ENCODE measurements at regions not wholly inside any gene's neighbourhood (a gene's known extent, or its start where the extent isn't known, plus 50 kb on each side); places are given as distances from the start of the nearest gene placed in this dataset.

- DNase-seq (ENCODE audit: low read depth in 3 of 3, low spot score in 2 of 3) = no peak
Observed at GRCh38 chr2:16022548-16023240, 82.3 kb downstream of the MYCN start.

GRCh38 chr2:16021611-16022363, 81.4 kb downstream of the MYCN start:
- no peak for DNase-seq (ENCODE audit: low read depth in 3 of 3, low spot score in 2 of 3)

GRCh38 chr2:16020389-16021008, 80.1 kb downstream of the MYCN start:
- DNase-seq (ENCODE audit: low read depth in 3 of 3, low spot score in 2 of 3) = no peak

DNA sequence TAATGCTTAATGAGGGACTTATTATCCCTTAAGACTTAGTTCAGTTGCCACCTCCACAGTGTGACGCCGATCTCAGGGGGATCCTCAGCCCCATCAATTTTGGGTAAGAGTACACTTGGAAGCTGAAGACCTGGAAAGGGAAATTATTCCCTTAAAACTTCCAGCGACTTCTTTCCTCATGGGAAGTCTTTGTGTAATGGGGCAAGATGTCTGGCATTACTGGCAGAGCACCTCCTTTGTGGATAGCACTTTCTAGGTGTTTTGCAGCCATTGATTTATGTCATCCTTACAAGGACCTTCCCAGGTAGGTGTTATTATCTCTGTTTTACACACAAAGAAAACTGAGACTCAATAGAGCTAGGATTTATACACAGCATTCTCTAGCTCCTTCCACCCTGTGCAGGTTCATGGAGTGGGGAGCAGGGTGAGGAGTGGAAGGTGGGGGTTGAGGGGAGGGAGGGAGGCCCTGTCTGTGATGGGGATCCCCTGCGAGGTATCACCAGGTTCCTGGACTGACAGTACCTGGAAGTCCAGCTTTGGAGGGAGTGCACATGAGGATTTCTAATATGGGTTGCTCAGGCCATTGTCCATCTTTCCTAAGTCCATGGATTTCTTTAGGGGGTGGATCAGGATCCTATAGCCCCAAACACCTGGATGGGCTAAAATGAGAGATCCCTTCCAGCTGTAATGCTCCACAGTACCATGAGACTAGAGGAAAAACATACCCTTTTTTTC, 79.4 kb downstream of the MYCN start:
- DNase-seq (ENCODE audit: low read depth in 3 of 3, low spot score in 2 of 3) = no peak

DNA sequence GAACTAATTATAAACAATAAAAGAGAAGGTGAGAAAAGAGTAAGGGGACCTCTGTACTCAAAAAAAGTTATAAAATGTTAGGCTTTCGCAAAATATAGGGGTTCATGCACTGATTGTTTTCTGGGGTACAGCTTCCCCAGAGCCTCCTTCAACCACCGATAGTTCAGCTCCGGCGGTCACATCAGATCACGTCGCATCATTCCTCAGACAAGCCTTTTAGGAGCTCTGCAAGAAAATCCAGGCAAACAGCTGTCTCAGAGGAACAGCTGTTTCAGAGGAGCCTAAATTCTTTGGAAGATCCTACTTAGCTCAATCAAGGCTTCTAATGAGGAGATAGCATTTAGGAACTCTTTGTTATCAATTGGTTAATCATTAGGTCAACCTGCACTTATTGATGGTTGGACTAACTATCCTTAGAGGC, 78.7 kb downstream of the MYCN start:
- no peak for DNase-seq (ENCODE audit: low read depth in 3 of 3, low spot score in 2 of 3)

- DNase-seq (ENCODE audit: low read depth in 3 of 3, low spot score in 2 of 3) = no peak
Observed at GRCh38 chr2:16018277-16019059, 78.1 kb downstream of the MYCN start.

DNA sequence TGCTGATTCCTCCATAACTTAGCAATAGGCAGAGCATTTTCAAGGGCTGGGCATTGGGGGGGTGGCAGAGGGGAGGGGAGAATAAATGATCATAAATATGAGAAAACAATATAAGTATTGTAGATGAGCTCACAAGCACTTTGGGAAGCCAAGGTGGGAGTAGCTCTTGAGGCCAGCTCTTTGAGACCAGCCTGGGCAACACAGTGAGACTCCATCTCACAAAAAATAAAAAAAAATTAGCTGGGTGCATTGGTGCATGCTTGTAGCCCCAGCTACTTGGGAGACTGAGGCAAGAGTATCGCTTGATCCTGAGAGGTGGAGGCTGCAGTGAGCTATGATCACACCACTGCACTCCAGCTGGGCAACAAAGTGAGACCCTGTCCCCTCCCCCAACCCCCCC, 75.9 kb downstream of the MYCN start:
- DNase-seq (ENCODE audit: low read depth in 3 of 3, low spot score in 2 of 3) = no peak

GRCh38 chr2:16015903-16016265, 75.5 kb downstream of the MYCN start:
- no peak for DNase-seq (ENCODE audit: low read depth in 3 of 3, low spot score in 2 of 3)

DNA sequence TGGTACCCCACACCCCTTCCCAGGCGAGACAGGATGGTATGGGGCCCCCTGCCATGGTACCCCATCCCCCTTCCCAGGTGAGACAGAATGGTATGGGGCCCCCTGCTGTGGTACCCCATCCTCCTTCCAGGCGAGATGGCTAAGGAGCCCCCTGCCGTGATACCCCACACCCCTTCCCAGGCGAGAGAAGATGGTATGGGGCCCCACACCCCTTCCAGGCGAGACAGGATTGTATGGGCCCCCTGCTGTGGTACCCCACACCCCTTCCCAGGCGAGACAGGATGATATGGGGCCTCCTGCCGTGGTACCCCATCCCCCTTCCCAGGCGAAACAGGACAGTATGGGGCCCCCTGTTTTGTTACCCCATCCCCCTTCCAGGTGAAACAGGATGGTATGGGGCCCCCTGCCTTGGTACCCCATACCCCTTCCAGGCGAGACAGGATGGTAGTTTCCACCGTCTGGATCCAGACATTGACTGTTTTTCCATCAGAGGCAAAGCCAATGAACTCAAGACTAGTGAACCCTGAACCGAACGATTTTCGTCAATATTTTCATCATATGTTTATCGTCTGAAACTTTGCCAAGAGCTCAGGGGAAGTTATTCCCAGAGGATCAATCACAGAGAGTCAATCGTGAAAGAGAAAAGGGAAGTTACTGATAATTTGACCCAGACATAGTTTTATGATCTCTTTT, 75.0 kb downstream of the MYCN start:
- no peak for DNase-seq (ENCODE audit: low read depth in 3 of 3, low spot score in 2 of 3)

GRCh38 chr2:16014802-16015201, 74.5 kb downstream of the MYCN start:
- DNase-seq (ENCODE audit: low read depth in 3 of 3, low spot score in 2 of 3) = no peak

GRCh38 chr2:16014041-16014787, 73.9 kb downstream of the MYCN start:
- no peak for DNase-seq (ENCODE audit: low read depth in 3 of 3, low spot score in 2 of 3)

DNA sequence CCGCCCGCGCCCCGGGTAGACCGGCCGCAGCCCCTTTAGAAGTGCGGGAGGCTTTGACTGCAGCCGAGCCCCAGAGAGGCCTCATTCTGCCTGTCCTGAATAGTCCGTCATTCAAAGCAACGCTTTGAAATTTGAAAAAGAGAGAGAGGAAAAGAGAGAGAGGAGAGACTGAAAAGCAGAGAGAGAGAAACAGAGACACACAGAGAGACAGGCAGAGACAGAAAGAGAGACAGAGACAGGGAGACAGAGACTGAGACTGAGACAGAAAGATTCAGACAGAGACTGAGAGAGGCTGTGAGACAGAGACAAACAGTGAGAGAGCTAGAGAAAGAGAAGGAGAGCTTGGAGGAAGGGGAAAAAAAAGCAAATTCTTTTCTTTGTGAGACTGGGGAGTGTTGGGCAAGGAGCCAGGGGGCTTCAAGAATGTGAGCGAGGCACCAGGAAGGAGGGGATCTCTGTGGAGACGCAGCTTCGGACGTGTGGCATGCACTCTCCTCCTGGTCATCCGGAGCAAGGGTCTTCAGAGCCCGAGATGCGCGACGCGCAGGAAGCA, 73.1 kb downstream of the MYCN start:
- DNase-seq (ENCODE audit: low read depth in 3 of 3, low spot score in 2 of 3) = no peak

GRCh38 chr2:16012626-16013358, 72.4 kb downstream of the MYCN start:
- DNase-seq (ENCODE audit: low read depth in 3 of 3, low spot score in 2 of 3) = no peak

DNA sequence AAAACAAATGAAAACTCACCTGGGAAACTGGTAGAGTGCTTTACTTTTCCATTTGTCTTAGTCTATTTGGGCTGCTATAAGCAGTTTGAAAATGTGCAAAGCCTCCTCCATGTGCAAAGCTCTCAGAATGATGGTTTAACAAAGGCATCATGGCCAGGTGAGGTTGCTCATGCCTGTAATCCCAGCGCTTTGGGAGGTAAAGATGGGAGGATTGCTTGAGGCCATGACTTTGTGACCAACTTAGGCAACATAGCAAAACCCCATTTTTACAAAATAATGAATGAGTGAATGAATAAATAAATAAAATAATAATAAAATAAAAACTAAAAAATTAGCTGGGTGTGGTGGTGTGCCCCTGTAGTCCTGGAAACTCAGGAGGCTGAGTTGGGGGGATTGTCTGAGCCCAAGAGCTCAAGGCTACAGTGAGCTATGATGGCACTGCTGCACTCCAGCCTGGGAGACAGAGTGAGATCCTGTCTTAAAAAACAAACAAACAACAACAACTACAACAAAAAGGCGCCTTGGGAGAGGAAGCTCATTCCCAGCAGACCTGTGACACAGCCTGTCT, 71.8 kb downstream of the MYCN start:
- no peak for DNase-seq (ENCODE audit: low read depth in 3 of 3, low spot score in 2 of 3)

DNA sequence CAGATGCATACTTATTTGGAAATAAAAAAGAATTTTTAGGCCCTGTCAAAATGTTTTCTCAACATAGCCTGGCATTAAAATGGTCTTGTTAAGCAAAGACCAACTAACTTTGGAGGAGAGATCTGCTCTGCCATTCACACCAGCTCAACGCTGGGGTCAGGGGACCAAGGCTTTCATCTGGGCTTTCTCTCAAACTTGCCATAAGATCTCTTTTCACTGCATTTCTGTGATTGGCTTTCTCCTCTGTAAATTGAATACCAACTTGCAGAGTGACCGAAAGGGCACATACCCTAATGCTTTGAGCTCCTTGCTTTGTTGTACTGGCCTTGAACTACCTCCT, 71.2 kb downstream of the MYCN start:
- no peak for DNase-seq (ENCODE audit: low read depth in 3 of 3, low spot score in 2 of 3)

- no peak for DNase-seq (ENCODE audit: low read depth in 3 of 3, low spot score in 2 of 3)
Observed at GRCh38 chr2:16010951-16011620, 70.7 kb downstream of the MYCN start.

DNA sequence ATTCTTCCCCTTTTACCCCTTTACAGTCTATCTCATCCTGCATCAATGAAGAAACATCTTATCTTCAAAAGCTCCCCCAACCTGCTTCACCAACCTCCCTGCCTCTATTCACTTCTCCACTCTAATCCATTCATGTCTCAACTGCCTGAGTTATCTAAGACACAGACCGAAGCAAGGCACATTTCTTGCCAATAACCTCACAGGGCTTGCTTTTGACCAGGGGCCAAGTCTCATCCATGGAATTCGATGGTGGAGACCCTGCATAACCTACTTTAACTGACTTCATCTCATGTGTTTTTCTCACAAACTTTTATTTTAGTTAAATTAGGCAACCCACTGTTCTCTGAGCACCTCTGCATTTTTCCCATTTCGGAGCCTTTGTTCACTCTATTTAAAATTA, 69.7 kb downstream of the MYCN start:
- DNase-seq (ENCODE audit: low read depth in 3 of 3, low spot score in 2 of 3) = no peak

GRCh38 chr2:16009560-16009959, 69.2 kb downstream of the MYCN start:
- no peak for DNase-seq (ENCODE audit: low read depth in 3 of 3, low spot score in 2 of 3)
